ENCODE measurements at regions not wholly inside any gene's neighbourhood (a gene's known extent, or its start where the extent isn't known, plus 50 kb on each side); places are given as distances from the start of the nearest gene placed in this dataset.

DNA sequence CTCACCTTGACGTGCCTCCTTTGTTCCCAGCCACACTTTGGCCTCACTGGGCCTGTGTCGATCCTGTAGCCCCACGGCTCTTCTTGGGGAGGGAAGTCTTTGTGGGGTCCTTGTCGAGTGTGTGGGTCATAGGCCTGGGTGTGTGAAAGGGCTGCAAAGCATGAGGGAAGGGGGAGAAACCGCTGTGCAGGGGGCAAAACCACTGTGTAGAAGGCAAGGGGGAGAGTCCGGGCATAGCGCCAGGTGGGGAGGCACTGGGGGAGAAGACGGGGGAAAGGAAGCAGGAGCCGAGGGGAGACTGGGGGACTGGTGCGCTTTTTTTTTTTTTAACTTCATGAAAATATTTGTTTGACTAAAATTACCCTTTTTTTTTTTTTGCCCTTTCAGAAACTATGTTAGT, 65.1 kb upstream of the RASD2 start:
- Histone ChIP-seq H3K27ac (no peak overlapping the region), H3K4me3 (no peak overlapping the region), H3K4me1 (peaks cover 16% of the 10 kb centered on the region), H3K9me3 (no peaks in the 10 kb centered on the region), H3K4me2 (no peak overlapping the region)
- TF ChIP-seq KDM5A (IDR thresholded peaks at IDR 0.05) (no peak), EHMT2 (IDR thresholded peaks at IDR 0.05; ENCODE audit: low read depth) (no peak)
- TF ChIP-seq, protein P1, sequence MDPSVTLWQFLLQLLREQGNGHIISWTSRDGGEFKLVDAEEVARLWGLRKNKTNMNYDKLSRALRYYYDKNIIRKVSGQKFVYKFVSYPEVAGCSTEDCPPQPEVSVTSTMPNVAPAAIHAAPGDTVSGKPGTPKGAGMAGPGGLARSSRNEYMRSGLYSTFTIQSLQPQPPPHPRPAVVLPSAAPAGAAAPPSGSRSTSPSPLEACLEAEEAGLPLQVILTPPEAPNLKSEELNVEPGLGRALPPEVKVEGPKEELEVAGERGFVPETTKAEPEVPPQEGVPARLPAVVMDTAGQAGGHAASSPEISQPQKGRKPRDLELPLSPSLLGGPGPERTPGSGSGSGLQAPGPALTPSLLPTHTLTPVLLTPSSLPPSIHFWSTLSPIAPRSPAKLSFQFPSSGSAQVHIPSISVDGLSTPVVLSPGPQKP (IDR thresholded peaks at IDR 0.05; ENCODE audit: low read depth, low read length), result no peak
- FAIRE-seq (no peak), ATAC-seq (no peak), DNase-seq (ENCODE audit: low read depth in 1 of 2, low spot score in 1 of 2) (no peak)
- WGBS (ENCODE audit: missing lambda C conversion rate), result 80% methylated on average over 9 of the region's 10 CpGs
- CTCF ChIA-PET, result no interaction called here
- POLR2A ChIA-PET, result no interaction called here

DNA sequence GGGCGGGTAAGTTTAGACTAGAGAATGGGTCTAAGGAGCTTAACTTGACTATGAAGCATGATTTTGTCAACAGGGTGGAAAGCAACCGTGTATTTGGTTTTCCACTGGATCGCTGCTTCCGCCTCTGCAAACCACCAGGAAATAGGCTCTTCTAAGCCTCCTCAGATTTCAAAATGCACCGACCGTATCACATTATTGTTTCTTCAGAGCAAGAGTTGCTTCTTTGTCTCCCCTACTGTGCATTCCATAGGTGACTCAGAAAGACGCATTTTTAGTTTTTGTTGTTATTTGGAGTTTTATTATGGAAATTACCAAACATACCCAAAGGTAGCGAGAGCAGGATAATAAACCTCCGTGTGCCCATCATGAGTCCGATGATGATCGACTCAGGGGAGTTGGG, 64.3 kb upstream of the RASD2 start:
- ATAC-seq (no peak), FAIRE-seq (no peak), DNase-seq (ENCODE audit: low read depth in 1 of 2, low spot score in 1 of 2) (no peak)
- H3K4me2 ChIP-seq, result no peak overlapping the region
- TF ChIP-seq HOXA7 (CRISPR knock-in tag; IDR thresholded peaks at IDR 0.05) (no peak), EHMT2 (IDR thresholded peaks at IDR 0.05; ENCODE audit: low read depth) (no peak), EP300 (IDR thresholded peaks at IDR 0.05) (no peak), CBX2 (IDR thresholded peaks at IDR 0.05; ENCODE audit: borderline replicate concordance, low read depth) (no peak), ZC3H11A (IDR thresholded peaks at IDR 0.05) (no peak), RAD21 (conservative IDR thresholded peaks at IDR 0.05 in 1 of 2, IDR thresholded peaks at IDR 0.05 in 1 of 2) (no peak), KDM5A (IDR thresholded peaks at IDR 0.05) (no peak), POLR2A (IDR thresholded peaks at IDR 0.05; ENCODE audit: low read length) (no peak), FOSB (CRISPR knock-in tag; IDR thresholded peaks at IDR 0.05) (no peak), JUN (IDR thresholded peaks at IDR 0.05) (no peak), FOSL2 (IDR thresholded peaks at IDR 0.05) (no peak), FOSL2 (CRISPR knock-in tag; IDR thresholded peaks at IDR 0.05) (no peak), EHF (CRISPR knock-in tag; IDR thresholded peaks at IDR 0.05) (no peak), POLR2AphosphoS2 (conservative IDR thresholded peaks at IDR 0.05; ENCODE audit: low read length) (no peak), BHLHE40 (IDR thresholded peaks at IDR 0.05; ENCODE audit: low read depth, low read length) (no peak), RNF2 (IDR thresholded peaks at IDR 0.05; ENCODE audit: borderline replicate concordance, low read depth) (no peak)
- TF ChIP-seq, protein P1 (IDR thresholded peaks at IDR 0.05; ENCODE audit: low read depth, low read length), result no peak
- TF ChIP-seq, protein P2, sequence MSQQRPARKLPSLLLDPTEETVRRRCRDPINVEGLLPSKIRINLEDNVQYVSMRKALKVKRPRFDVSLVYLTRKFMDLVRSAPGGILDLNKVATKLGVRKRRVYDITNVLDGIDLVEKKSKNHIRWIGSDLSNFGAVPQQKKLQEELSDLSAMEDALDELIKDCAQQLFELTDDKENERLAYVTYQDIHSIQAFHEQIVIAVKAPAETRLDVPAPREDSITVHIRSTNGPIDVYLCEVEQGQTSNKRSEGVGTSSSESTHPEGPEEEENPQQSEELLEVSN (IDR thresholded peaks at IDR 0.05; ENCODE audit: borderline replicate concordance, low read depth), result no peak
- TF ChIP-seq, protein P3, sequence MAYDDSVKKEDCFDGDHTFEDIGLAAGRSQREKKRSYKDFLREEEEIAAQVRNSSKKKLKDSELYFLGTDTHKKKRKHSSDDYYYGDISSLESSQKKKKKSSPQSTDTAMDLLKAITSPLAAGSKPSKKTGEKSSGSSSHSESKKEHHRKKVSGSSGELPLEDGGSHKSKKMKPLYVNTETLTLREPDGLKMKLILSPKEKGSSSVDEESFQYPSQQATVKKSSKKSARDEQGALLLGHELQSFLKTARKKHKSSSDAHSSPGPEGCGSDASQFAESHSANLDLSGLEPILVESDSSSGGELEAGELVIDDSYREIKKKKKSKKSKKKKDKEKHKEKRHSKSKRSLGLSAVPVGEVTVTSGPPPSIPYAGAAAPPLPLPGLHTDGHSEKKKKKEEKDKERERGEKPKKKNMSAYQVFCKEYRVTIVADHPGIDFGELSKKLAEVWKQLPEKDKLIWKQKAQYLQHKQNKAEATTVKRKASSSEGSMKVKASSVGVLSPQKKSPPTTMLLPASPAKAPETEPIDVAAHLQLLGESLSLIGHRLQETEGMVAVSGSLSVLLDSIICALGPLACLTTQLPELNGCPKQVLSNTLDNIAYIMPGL (CRISPR knock-in tag; IDR thresholded peaks at IDR 0.05; ENCODE audit: borderline replicate concordance), result no peak
- TF ChIP-seq, protein P4, sequence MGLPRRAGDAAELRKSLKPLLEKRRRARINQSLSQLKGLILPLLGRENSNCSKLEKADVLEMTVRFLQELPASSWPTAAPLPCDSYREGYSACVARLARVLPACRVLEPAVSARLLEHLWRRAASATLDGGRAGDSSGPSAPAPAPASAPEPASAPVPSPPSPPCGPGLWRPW (IDR thresholded peaks at IDR 0.05), result no peak
- TF ChIP-seq, protein P5, sequence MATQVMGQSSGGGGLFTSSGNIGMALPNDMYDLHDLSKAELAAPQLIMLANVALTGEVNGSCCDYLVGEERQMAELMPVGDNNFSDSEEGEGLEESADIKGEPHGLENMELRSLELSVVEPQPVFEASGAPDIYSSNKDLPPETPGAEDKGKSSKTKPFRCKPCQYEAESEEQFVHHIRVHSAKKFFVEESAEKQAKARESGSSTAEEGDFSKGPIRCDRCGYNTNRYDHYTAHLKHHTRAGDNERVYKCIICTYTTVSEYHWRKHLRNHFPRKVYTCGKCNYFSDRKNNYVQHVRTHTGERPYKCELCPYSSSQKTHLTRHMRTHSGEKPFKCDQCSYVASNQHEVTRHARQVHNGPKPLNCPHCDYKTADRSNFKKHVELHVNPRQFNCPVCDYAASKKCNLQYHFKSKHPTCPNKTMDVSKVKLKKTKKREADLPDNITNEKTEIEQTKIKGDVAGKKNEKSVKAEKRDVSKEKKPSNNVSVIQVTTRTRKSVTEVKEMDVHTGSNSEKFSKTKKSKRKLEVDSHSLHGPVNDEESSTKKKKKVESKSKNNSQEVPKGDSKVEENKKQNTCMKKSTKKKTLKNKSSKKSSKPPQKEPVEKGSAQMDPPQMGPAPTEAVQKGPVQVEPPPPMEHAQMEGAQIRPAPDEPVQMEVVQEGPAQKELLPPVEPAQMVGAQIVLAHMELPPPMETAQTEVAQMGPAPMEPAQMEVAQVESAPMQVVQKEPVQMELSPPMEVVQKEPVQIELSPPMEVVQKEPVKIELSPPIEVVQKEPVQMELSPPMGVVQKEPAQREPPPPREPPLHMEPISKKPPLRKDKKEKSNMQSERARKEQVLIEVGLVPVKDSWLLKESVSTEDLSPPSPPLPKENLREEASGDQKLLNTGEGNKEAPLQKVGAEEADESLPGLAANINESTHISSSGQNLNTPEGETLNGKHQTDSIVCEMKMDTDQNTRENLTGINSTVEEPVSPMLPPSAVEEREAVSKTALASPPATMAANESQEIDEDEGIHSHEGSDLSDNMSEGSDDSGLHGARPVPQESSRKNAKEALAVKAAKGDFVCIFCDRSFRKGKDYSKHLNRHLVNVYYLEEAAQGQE (IDR thresholded peaks at IDR 0.05), result no peak
- H3K4me1 ChIP-seq, result peaks cover 16% of the 10 kb centered on the region
- H3K27ac ChIP-seq, result no peak overlapping the region
- POLR2A ChIA-PET, result no interaction called here
- no peaks in the 10 kb centered on the region for H3K9me3 ChIP-seq
- 89% methylated on average over 11 of the region's 11 CpGs for WGBS (ENCODE audit: missing lambda C conversion rate)
- CTCF ChIA-PET, result no interaction called here
- H3K4me3 ChIP-seq, result no peak overlapping the region
